Large intestine (tissue), 3 donors: ENCODE measurements at regions not wholly inside any gene's neighbourhood (a gene's known extent, or its start where the extent isn't known, plus 50 kb on each side); places are given as distances from the start of the nearest gene placed in this dataset.

Experiments
- DNase-seq, 2 donors: peaks; one replicate each; pipeline versions ENCODE4 v3.0.0 to v3.0.0-alpha.2; 2013
- H3K27ac ChIP-seq: one replicate; pipeline ENCODE4 v1.5.1; 2013; ENCODE audit warnings: low read length
- H3K27me3 ChIP-seq: 2 replicates; pipeline ENCODE4 v1.6.1; 2013; ENCODE audit warnings: low read length; ENCODE audit not compliant: control insufficient read depth, insufficient read depth
- H3K36me3 ChIP-seq: 2 replicates; pipeline ENCODE4 v1.6.1; 2013; ENCODE audit warnings: low read length; ENCODE audit not compliant: control insufficient read depth, insufficient read depth
- H3K4me1 ChIP-seq: one replicate; pipeline ENCODE4 v1.6.1; 2013; ENCODE audit warnings: low read length; ENCODE audit not compliant: control insufficient read depth, insufficient read depth
- H3K4me3 ChIP-seq: one replicate; pipeline ENCODE4 v1.5.1; 2013; ENCODE audit warnings: low read length
- H3K9me3 ChIP-seq: one replicate; pipeline ENCODE4 v1.6.1; 2013; ENCODE audit warnings: mild to moderate bottlenecking, low read depth, low read length, moderate library complexity; ENCODE audit not compliant: control insufficient read depth
- WGBS: methylation state at CpG from one replicate; pipeline ENCODE4 v1.1.5; 2013; ENCODE audit warnings: low lambda C conversion rate; ENCODE audit not compliant: insufficient coverage; 5-methylcytosine and 5-hydroxymethylcytosine counted together

- Histone ChIP-seq H3K27me3 (no peaks in the 10 kb centered on the region), H3K36me3 (no peaks in the 10 kb centered on the region), H3K4me3 (no peak overlapping the region), H3K4me1 (no peaks in the 10 kb centered on the region), H3K27ac (no peak overlapping the region), H3K9me3 (no peaks in the 10 kb centered on the region)
- 94% methylated on average over 3 of the region's 9 CpGs for WGBS
- DNase-seq: no peak
Observed at GRCh38 chr15:70313099-70314017, 215.6 kb upstream of the TLE3 start.

DNA sequence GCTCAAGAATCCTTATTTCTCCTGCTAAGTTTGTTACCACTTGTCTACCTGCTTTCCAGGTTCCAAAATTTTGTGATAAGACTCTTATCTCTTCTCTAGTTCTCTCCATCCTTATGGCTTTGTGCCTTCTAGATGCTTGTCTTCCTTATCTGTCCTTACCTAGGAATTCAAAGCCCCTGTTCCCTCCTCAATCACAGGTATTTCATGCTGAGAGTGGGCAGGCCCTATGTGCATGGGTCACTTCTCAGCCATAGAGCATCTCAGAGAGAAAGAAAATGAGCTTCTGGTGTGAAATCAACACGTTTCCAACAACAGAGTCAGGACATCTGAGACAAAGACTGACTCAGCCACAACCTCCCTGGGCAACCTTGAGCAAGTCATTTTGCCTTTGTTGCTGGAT is 214.1 kb upstream of the TLE3 start:
- Histone ChIP-seq H3K4me1 (no peaks in the 10 kb centered on the region), H3K36me3 (no peaks in the 10 kb centered on the region), H3K27me3 (no peaks in the 10 kb centered on the region), H3K9me3 (no peaks in the 10 kb centered on the region), H3K4me3 (no peak overlapping the region), H3K27ac (no peak overlapping the region)
- no CpG with 5 or more reads among the region's 1 CpG for WGBS
- no peak for DNase-seq

- Histone ChIP-seq H3K4me1 (no peaks in the 10 kb centered on the region), H3K27ac (no peak overlapping the region), H3K4me3 (no peak overlapping the region), H3K27me3 (no peaks in the 10 kb centered on the region), H3K36me3 (no peaks in the 10 kb centered on the region), H3K9me3 (no peaks in the 10 kb centered on the region)
- no peak for DNase-seq
- 80% methylated on average over 1 of the region's 4 CpGs for WGBS
Observed at GRCh38 chr15:70309716-70310115, 212.0 kb upstream of the TLE3 start.

DNA sequence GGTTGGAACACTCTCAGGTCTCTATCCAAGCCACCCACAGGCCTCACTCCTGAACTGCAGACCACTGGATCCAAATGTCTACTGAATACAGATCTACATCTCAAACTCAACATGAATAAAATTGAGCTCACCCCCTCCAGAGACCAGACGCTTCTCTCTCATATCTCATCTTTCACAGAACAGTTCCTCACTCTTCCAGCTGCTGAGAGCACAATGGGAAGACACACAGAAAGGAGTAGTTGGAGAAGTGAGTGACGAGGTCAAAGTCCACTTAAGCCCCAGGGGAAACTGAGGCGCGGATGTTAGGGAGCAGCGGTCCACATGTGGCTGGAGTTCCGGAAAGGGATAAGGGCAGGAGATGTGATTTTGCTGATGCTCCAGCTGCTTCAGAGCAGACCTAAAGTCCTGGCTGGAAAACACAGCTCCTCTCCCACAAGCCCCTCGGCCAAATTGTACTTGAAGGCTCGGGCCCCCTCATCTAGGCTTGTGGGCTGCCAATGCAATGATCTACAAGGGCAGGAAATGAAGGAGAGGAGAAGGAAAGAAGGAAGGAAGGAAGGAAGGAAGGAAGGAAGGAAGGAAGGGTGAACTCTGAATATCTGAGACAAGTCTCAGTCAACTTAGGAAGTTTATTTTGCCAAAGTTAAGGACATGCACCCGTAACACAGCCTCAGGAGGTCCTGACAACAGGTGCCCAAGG is 211.2 kb upstream of the TLE3 start:
- Histone ChIP-seq H3K4me1 (no peaks in the 10 kb centered on the region), H3K4me3 (no peak overlapping the region), H3K27me3 (no peaks in the 10 kb centered on the region), H3K27ac (no peak overlapping the region), H3K9me3 (no peaks in the 10 kb centered on the region), H3K36me3 (no peaks in the 10 kb centered on the region)
- no peak for DNase-seq
- no CpG with 5 or more reads among the region's 9 CpGs for WGBS

DNA sequence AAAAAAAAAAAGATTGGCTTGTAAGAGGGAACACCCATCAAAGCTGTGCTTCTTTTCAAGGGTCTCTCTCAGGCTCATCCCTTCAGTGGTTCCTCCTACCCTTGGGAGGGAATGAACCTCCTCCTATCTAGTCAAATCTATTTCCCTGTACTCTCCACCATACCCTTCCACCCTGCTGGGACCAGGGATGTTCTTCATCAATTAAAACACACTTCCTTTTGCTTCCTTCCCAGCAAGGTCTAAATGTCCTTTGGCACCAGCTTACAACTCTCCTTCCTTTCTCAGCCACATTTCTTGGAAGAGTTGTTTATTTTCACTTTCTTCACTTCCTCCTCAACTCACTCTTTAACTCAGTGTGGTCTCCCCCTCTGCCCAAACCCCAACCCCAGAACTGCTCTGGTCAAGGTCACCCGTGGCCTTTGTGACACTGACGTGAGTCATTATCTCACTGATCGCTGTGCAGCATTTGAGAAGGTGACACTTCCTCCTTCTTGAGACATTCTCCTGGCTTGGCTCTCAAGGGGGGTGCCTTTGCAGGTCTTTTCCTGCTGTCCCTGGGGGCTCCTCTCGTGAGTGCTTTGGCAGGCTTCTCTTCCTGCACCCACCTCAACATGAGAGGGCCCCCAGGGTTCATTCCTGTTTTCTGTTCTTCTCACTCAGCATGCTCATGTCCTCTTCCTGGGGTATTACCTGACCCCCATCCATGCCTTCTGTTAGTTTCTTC is 210.5 kb upstream of the TLE3 start:
- H3K36me3 ChIP-seq: no peaks in the 10 kb centered on the region
- H3K9me3 ChIP-seq: peaks cover under 1% of the 10 kb centered on the region
- H3K27me3 ChIP-seq: no peaks in the 10 kb centered on the region
- WGBS: no CpG with 5 or more reads among the region's 4 CpGs
- no peaks in the 10 kb centered on the region for H3K4me1 ChIP-seq
- no peak overlapping the region for H3K4me3 ChIP-seq
- H3K27ac ChIP-seq: no peak overlapping the region
- DNase-seq: no peak

GRCh38 chr15:70306582-70306981 is 208.9 kb upstream of the TLE3 start:
- H3K4me3 ChIP-seq: no peak overlapping the region
- no peak for DNase-seq
- 100% methylated on average over 1 of the region's 4 CpGs for WGBS
- H3K9me3 ChIP-seq: peaks cover 4% of the 10 kb centered on the region
- no peak overlapping the region for H3K27ac ChIP-seq
- no peaks in the 10 kb centered on the region for H3K36me3 ChIP-seq
- no peaks in the 10 kb centered on the region for H3K27me3 ChIP-seq
- H3K4me1 ChIP-seq: no peaks in the 10 kb centered on the region

DNA sequence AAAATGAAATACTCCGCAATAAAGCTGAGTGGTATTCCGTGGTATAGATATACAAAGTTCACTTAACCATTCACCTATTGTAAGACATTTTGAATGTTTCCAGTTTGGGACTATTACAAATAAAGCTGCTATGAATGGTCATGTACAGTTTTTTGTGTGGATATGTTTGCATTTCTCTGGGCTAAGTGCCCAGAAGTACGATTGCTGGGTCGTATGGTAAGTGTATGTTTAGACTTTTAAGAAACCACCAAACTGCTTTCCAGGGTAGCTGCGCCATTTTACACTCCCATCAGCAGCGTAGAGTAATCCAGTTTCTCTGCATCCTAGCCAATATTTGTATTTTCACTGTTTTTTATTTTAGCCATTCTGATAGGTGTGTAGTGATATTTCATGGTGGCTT is 208.4 kb upstream of the TLE3 start:
- H3K27ac ChIP-seq: no peak overlapping the region
- H3K4me1 ChIP-seq: peaks cover 5% of the 10 kb centered on the region
- no peaks in the 10 kb centered on the region for H3K36me3 ChIP-seq
- no peak overlapping the region for H3K4me3 ChIP-seq
- no peaks in the 10 kb centered on the region for H3K27me3 ChIP-seq
- H3K9me3 ChIP-seq: peaks cover 4% of the 10 kb centered on the region
- no peak for DNase-seq
- WGBS: 69% methylated on average over 4 of the region's 6 CpGs

DNA sequence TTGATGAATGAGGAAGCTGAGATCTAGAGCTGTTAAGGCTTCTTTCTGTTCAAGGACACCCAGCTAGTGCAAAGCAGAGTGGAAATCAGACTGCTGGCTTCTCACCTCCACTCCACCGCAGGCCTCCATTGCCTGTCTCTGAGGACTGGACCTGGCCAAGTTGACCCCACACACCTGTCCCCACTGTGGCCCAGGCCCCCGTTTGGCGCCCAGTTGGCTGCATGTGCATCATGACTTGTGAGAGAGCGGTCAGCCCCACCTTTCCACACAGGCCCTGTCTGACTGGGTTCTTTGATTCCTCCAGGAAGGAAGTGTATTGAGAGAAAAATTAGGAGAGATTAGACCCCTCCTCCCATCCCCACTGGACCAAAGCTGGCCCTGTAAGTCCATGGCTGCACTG is 206.3 kb upstream of the TLE3 start:
- Histone ChIP-seq H3K4me3 (no peak overlapping the region), H3K9me3 (peaks cover 4% of the 10 kb centered on the region)
- no CpG with 5 or more reads among the region's 4 CpGs for WGBS

GRCh38 chr15:70302360-70302759 is 204.6 kb upstream of the TLE3 start:
- no peaks in the 10 kb centered on the region for H3K27me3 ChIP-seq
- H3K36me3 ChIP-seq: no peaks in the 10 kb centered on the region
- no peak for DNase-seq
- no peak overlapping the region for H3K4me3 ChIP-seq
- 100% methylated on average over 1 of the region's 1 CpG for WGBS
- H3K4me1 ChIP-seq: peaks cover 18% of the 10 kb centered on the region
- no peak overlapping the region for H3K27ac ChIP-seq
- H3K9me3 ChIP-seq: peaks cover 4% of the 10 kb centered on the region

More for the DNA sequence above, 206.3 kb upstream of the TLE3 start:
- no peaks in the 10 kb centered on the region for H3K27me3 ChIP-seq
- no peak for DNase-seq
- no peak overlapping the region for H3K27ac ChIP-seq
- peaks cover 18% of the 10 kb centered on the region for H3K4me1 ChIP-seq
- H3K36me3 ChIP-seq: no peaks in the 10 kb centered on the region

- no CpG with 5 or more reads among the region's 5 CpGs for WGBS
- H3K4me3 ChIP-seq: no peak overlapping the region
- no peaks in the 10 kb centered on the region for H3K36me3 ChIP-seq
- H3K27ac ChIP-seq: no peak overlapping the region
- peaks cover 4% of the 10 kb centered on the region for H3K9me3 ChIP-seq
- peaks cover 18% of the 10 kb centered on the region for H3K4me1 ChIP-seq
- H3K27me3 ChIP-seq: no peaks in the 10 kb centered on the region
- no peak for DNase-seq
Observed at GRCh38 chr15:70301396-70301795, 203.7 kb upstream of the TLE3 start.
